ENCODE measurements at regions not wholly inside any gene's neighbourhood (a gene's known extent, or its start where the extent isn't known, plus 50 kb on each side); places are given as distances from the start of the nearest gene placed in this dataset.
"Not testable (repeated sequence)": the region's sequence is repeated elsewhere in the genome, so short reads cannot be mapped to it uniquely, and the experiment has no call there.

- not testable (repeated sequence) for DNase-seq
These were observed 258.7 kb upstream of the NOTCH2NLA start for GRCh38 chr1:146487555-146487954.

- not testable (repeated sequence) for DNase-seq
These were observed 258.3 kb upstream of the NOTCH2NLA start for GRCh38 chr1:146487155-146487554.

- not testable (repeated sequence) for DNase-seq
These were observed 257.6 kb upstream of the NOTCH2NLA start for GRCh38 chr1:146486300-146487014.

- not testable (repeated sequence) for DNase-seq
These were observed 255.4 kb upstream of the NOTCH2NLA start for GRCh38 chr1:146484195-146484594.

GRCh38 chr1:146479188-146479587 lies 250.4 kb upstream of the NOTCH2NLA start:
- not testable (repeated sequence) for DNase-seq

- not testable (repeated sequence) for DNase-seq
These were observed 249.4 kb upstream of the NOTCH2NLA start for GRCh38 chr1:146478125-146478720.

GRCh38 chr1:146475086-146475485 lies 246.3 kb upstream of the NOTCH2NLA start:
- DNase-seq: not testable (repeated sequence)

GRCh38 chr1:146474216-146474615 lies 245.4 kb upstream of the NOTCH2NLA start:
- DNase-seq: not testable (repeated sequence)

- not testable (repeated sequence) for DNase-seq
These were observed 243.5 kb upstream of the NOTCH2NLA start for GRCh38 chr1:146472192-146472861.

GRCh38 chr1:146459939-146460338 lies 231.1 kb upstream of the NOTCH2NLA start:
- DNase-seq: not testable (repeated sequence)

GRCh38 chr1:146459308-146459707 lies 230.5 kb upstream of the NOTCH2NLA start:
- DNase-seq: not testable (repeated sequence)

GRCh38 chr1:146448877-146449246 lies 220.0 kb upstream of the NOTCH2NLA start:
- not testable (repeated sequence) for DNase-seq

GRCh38 chr1:146448212-146448876 lies 219.5 kb upstream of the NOTCH2NLA start:
- DNase-seq: not testable (repeated sequence)

GRCh38 chr1:146443871-146444222 lies 215.0 kb upstream of the NOTCH2NLA start:
- not testable (repeated sequence) for DNase-seq

GRCh38 chr1:146443088-146443870 lies 214.5 kb upstream of the NOTCH2NLA start:
- not testable (repeated sequence) for DNase-seq

- not testable (repeated sequence) for DNase-seq
These were observed 209.7 kb upstream of the NOTCH2NLA start for GRCh38 chr1:146438543-146438942.

- DNase-seq: not testable (repeated sequence)
These were observed 187.8 kb upstream of the NOTCH2NLA start for GRCh38 chr1:146416642-146417041.

- DNase-seq: not testable (repeated sequence)
These were observed 186.2 kb upstream of the NOTCH2NLA start for GRCh38 chr1:146415017-146415416.

- not testable (repeated sequence) for DNase-seq
These were observed 185.1 kb upstream of the NOTCH2NLA start for GRCh38 chr1:146413911-146414310.

- DNase-seq: not testable (repeated sequence)
These were observed 183.1 kb upstream of the NOTCH2NLA start for GRCh38 chr1:146411923-146412322.

- not testable (repeated sequence) for DNase-seq
These were observed 181.1 kb upstream of the NOTCH2NLA start for GRCh38 chr1:146409817-146410441.

All from NCI-H2081 treated with DMSO at 0.1 percent for 48 hours (cell line).